Neural crest cell (in vitro differentiated cells): ENCODE measurements at regions not wholly inside any gene's neighbourhood (a gene's known extent, or its start where the extent isn't known, plus 50 kb on each side); places are given as distances from the start of the nearest gene placed in this dataset.

Experiments
- DNase-seq: peaks from one replicate; pipeline ENCODE4 v3.0.0; 2021; ENCODE audit warnings: low read depth, mixed read lengths, low spot score
- H3K27ac Mint-ChIP-seq: one replicate; pipeline ENCODE4 v1.8.0; 2021; ENCODE audit warnings: mild to moderate bottlenecking, mixed read lengths; ENCODE audit not compliant: unreplicated experiment
- H3K27me3 Mint-ChIP-seq: 2 replicates; pipeline ENCODE4 v1.8.0; 2021; ENCODE audit warnings: low read depth, mild to moderate bottlenecking, mixed read lengths
- H3K36me3 Mint-ChIP-seq: 2 replicates; pipeline ENCODE4 v1.8.0; 2021; ENCODE audit warnings: low read depth, mild to moderate bottlenecking, mixed read lengths
- H3K4me1 Mint-ChIP-seq: 2 replicates; pipeline ENCODE4 v1.8.0; 2021; ENCODE audit warnings: mixed read lengths
- H3K4me3 Mint-ChIP-seq: one replicate; pipeline ENCODE4 v1.8.0; 2021; ENCODE audit warnings: mild to moderate bottlenecking, mixed read lengths
- H3K9me3 Mint-ChIP-seq: 2 replicates; pipeline ENCODE4 v1.8.0; 2021; ENCODE audit warnings: mixed read lengths
- TF ChIP-seq, protein P1 (sequence below): fragments of 200-600 bp; sonication (generic); conservative IDR thresholded peaks from 2 replicates; pipeline ENCODE4 v1.5.0; 2021; ENCODE audit warnings: antibody characterized with exemption, mild to moderate bottlenecking

- Mint-ChIP-seq H3K27me3 (no peaks in the 10 kb centered on the region), H3K4me1 (peaks cover 13% of the 10 kb centered on the region), H3K36me3 (no peaks in the 10 kb centered on the region), H3K4me3 (no peak overlapping the region), H3K9me3 (peaks cover 4% of the 10 kb centered on the region), H3K27ac (no peak overlapping the region)
- DNase-seq: no peak
- TF ChIP-seq, protein P1, sequence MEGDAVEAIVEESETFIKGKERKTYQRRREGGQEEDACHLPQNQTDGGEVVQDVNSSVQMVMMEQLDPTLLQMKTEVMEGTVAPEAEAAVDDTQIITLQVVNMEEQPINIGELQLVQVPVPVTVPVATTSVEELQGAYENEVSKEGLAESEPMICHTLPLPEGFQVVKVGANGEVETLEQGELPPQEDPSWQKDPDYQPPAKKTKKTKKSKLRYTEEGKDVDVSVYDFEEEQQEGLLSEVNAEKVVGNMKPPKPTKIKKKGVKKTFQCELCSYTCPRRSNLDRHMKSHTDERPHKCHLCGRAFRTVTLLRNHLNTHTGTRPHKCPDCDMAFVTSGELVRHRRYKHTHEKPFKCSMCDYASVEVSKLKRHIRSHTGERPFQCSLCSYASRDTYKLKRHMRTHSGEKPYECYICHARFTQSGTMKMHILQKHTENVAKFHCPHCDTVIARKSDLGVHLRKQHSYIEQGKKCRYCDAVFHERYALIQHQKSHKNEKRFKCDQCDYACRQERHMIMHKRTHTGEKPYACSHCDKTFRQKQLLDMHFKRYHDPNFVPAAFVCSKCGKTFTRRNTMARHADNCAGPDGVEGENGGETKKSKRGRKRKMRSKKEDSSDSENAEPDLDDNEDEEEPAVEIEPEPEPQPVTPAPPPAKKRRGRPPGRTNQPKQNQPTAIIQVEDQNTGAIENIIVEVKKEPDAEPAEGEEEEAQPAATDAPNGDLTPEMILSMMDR: no peak
Measured at GRCh38 chr1:218886101-218886871, 287.4 kb upstream of the LYPLAL1 start.

DNA sequence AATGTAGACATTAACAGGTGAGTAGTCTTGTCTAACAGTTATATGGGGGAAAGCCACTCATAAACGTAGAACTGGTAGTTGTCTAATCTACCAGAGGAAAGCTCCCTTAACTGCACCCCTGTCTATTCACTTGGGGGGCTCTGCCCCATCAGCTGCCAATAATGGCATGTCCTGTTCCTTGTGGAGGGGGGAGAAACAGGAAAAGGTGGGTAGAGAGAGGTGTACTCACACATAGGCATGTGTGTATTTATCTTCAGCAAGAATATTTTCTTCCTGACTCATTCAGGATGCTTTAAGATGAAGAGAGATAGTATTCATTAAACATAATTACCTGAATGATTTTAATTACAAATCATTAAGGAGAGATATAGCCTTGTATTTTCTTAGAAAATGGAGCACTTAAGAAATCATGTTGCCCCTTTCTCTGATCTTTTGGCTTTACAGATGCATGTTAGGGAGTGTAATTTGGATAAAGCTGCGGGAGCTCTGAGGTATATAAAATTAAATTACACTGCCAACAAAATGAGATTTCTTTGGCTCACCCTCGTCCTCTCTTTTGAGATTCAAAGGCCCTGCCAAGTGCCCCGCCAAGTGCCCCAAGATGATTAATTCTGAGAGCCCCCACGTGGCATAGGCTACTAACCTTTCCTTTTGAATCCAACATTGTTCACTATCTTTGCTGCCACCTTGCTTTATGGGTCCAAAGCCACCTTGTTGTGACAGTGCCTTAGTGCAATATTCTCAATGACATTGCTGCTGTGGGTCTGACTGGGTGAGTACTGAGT lies 286.3 kb upstream of the LYPLAL1 start:
- Mint-ChIP-seq H3K4me1 (peaks cover 14% of the 10 kb centered on the region), H3K36me3 (no peaks in the 10 kb centered on the region), H3K27ac (no peak overlapping the region), H3K27me3 (no peaks in the 10 kb centered on the region), H3K9me3 (peaks cover 4% of the 10 kb centered on the region), H3K4me3 (no peak overlapping the region)
- TF ChIP-seq, protein P1: no peak
- DNase-seq: no peak

GRCh38 chr1:218890451-218890850 lies 283.2 kb upstream of the LYPLAL1 start:
- Mint-ChIP-seq H3K4me1 (peaks cover 14% of the 10 kb centered on the region), H3K27me3 (no peaks in the 10 kb centered on the region), H3K27ac (no peak overlapping the region), H3K4me3 (no peak overlapping the region), H3K36me3 (no peaks in the 10 kb centered on the region), H3K9me3 (no peaks in the 10 kb centered on the region)
- DNase-seq: no peak
- TF ChIP-seq, protein P1: no peak

DNA sequence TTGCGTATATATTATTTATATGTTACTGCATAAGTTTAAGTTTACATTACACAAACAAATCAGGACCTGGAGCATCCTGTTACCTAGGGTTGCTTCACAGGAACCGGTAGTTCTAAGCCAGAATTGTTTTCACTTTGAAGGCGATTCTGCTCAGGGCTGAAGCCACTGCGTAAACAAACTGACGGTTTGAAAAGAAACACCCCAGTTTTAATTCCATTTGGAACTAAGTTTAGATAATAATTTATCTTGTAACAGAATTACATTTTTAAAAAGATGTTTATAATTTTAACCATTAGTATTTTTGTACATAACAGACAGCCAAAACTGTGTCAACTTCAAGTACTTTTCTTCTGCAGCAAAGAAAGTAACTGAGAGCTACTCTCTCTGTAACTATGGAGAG lies 282.1 kb upstream of the LYPLAL1 start:
- H3K9me3 Mint-ChIP-seq: no peaks in the 10 kb centered on the region
- H3K27me3 Mint-ChIP-seq: no peaks in the 10 kb centered on the region
- peaks cover 14% of the 10 kb centered on the region for H3K4me1 Mint-ChIP-seq
- no peak overlapping the region for H3K27ac Mint-ChIP-seq
- DNase-seq: no peak
- TF ChIP-seq, protein P1: no peak
- no peak overlapping the region for H3K4me3 Mint-ChIP-seq
- no peaks in the 10 kb centered on the region for H3K36me3 Mint-ChIP-seq

- Mint-ChIP-seq H3K27ac (no peak overlapping the region), H3K4me1 (peaks cover 12% of the 10 kb centered on the region), H3K36me3 (no peaks in the 10 kb centered on the region), H3K9me3 (no peaks in the 10 kb centered on the region), H3K4me3 (no peak overlapping the region), H3K27me3 (no peaks in the 10 kb centered on the region)
- TF ChIP-seq, protein P1: no peak
- DNase-seq: no peak
Measured at GRCh38 chr1:218895064-218895587, 278.6 kb upstream of the LYPLAL1 start.
